ENCODE measurements at regions not wholly inside any gene's neighbourhood (a gene's known extent, or its start where the extent isn't known, plus 50 kb on each side); places are given as distances from the start of the nearest gene placed in this dataset.

DNA sequence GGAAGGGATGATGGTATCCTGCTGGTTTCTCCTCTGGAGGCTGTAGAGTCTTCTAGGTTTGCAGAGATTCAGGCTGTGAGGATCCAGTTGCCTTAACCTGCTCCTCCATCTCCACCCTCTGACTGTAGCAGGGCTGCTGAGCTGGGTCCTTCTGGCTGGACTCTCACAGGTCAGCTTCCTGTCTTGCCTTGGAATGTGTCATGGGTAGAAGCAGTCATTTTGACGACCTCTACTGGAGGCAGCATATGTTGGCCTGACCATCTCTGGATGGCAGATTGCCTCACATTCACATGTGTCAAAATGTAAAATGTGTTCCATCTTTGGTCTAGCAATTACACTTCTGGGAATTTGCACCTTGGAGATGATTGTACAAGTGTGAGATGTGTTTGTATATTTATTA lies 504.4 kb upstream of the EEF2KMT start:
- CTCF ChIA-PET, result no interaction called here

DNA sequence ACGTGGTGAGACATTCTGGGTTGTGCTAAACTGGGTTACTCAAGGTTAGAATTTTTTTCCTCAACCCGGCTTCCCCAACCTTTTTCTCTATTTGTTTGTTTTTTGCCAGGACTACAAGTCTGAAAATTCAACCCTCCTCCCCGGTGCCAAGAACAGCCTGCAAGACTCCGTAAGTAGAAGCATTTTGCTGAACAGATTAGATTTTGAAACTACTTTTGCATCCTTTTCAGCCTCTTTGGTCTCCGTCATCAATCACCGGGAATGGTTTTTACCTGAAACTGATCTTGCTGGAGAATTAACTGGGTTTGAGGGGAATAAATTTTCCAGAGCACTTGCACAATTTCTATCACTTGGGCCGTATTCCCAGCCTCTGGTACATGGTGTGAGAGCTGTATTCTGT lies 501.2 kb upstream of the EEF2KMT start:
- Histone ChIP-seq H3K79me2 (ENCODE audit: low read length) (no peaks in the 10 kb centered on the region), H3K4me1 (ENCODE audit: insufficient read depth, low read length) (no peaks in the 10 kb centered on the region), H3K9me3 (ENCODE audit: low read length) (no peaks in the 10 kb centered on the region), H3K27me3 (ENCODE audit: low read length) (no peaks in the 10 kb centered on the region), H3K27ac (ENCODE audit: low read length) (no peak overlapping the region), H3K9me2 (replicated peaks; ENCODE audit: low read length) (no peaks in the 10 kb centered on the region), H4K20me1 (ENCODE audit: low read length) (no peaks in the 10 kb centered on the region), H3F3A (ENCODE audit: low read length, unreplicated experiment) (no peaks in the 10 kb centered on the region), H3K4me2 (ENCODE audit: low read length) (no peak overlapping the region), H3K9ac (ENCODE audit: low read length) (no peak overlapping the region), H3K4me3 (ENCODE audit: low read length) (no peak overlapping the region), H2AFZ (ENCODE audit: low read length) (no peak overlapping the region), H3K36me3 (ENCODE audit: low read depth, low read length) (no peaks in the 10 kb centered on the region)
- ATAC-seq (no peak), DNase-seq (no peak)
- no TSS peak for BruUV-seq (replicated peaks)
- CTCF ChIA-PET, result no interaction called here
- intact Hi-C loops (cut with micrococcal nuclease), result no loop called here
- POLR2A ChIA-PET (ENCODE audit: unreplicated experiment), result no interaction called here
- TF ChIP-seq, protein P1, sequence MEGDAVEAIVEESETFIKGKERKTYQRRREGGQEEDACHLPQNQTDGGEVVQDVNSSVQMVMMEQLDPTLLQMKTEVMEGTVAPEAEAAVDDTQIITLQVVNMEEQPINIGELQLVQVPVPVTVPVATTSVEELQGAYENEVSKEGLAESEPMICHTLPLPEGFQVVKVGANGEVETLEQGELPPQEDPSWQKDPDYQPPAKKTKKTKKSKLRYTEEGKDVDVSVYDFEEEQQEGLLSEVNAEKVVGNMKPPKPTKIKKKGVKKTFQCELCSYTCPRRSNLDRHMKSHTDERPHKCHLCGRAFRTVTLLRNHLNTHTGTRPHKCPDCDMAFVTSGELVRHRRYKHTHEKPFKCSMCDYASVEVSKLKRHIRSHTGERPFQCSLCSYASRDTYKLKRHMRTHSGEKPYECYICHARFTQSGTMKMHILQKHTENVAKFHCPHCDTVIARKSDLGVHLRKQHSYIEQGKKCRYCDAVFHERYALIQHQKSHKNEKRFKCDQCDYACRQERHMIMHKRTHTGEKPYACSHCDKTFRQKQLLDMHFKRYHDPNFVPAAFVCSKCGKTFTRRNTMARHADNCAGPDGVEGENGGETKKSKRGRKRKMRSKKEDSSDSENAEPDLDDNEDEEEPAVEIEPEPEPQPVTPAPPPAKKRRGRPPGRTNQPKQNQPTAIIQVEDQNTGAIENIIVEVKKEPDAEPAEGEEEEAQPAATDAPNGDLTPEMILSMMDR (conservative IDR thresholded peaks at IDR 0.05; ENCODE audit: low read depth, low read length), result no peak
- TF ChIP-seq EZH2 (IDR thresholded peaks at IDR 0.05; ENCODE audit: low read length, unreplicated experiment) (no peak), EZH2phosphoT487 (IDR thresholded peaks at IDR 0.05; ENCODE audit: borderline replicate concordance, low read length) (no peak)

More for the DNA sequence above, 504.4 kb upstream of the EEF2KMT start:
- DNase-seq (no peak), ATAC-seq (no peak)
- H3K4me2 ChIP-seq (ENCODE audit: low read length), result no peak overlapping the region
- no peak overlapping the region for H3K4me3 ChIP-seq (ENCODE audit: low read length)
- TF ChIP-seq EZH2phosphoT487 (IDR thresholded peaks at IDR 0.05; ENCODE audit: borderline replicate concordance, low read length), result no peak
- TF ChIP-seq EZH2 (IDR thresholded peaks at IDR 0.05; ENCODE audit: low read length, unreplicated experiment), result no peak
- TF ChIP-seq, protein P1 (conservative IDR thresholded peaks at IDR 0.05; ENCODE audit: low read depth, low read length), result no peak
- no peaks in the 10 kb centered on the region for H3F3A ChIP-seq (ENCODE audit: low read length, unreplicated experiment)
- no peaks in the 10 kb centered on the region for H3K9me3 ChIP-seq (ENCODE audit: low read length)
- no peaks in the 10 kb centered on the region for H3K36me3 ChIP-seq (ENCODE audit: low read depth, low read length)
- no peak overlapping the region for H3K27ac ChIP-seq (ENCODE audit: low read length)
- no peak overlapping the region for H3K9ac ChIP-seq (ENCODE audit: low read length)
- H4K20me1 ChIP-seq (ENCODE audit: low read length), result no peaks in the 10 kb centered on the region
- H3K27me3 ChIP-seq (ENCODE audit: low read length), result no peaks in the 10 kb centered on the region
- no peaks in the 10 kb centered on the region for H3K9me2 ChIP-seq (replicated peaks; ENCODE audit: low read length)
- intact Hi-C loops (cut with micrococcal nuclease), result no loop called here
- no peaks in the 10 kb centered on the region for H3K79me2 ChIP-seq (ENCODE audit: low read length)
- H2AFZ ChIP-seq (ENCODE audit: low read length), result no peak overlapping the region
- POLR2A ChIA-PET (ENCODE audit: unreplicated experiment), result no interaction called here
- BruUV-seq (replicated peaks), result no TSS peak
- H3K4me1 ChIP-seq (ENCODE audit: insufficient read depth, low read length), result no peaks in the 10 kb centered on the region

DNA sequence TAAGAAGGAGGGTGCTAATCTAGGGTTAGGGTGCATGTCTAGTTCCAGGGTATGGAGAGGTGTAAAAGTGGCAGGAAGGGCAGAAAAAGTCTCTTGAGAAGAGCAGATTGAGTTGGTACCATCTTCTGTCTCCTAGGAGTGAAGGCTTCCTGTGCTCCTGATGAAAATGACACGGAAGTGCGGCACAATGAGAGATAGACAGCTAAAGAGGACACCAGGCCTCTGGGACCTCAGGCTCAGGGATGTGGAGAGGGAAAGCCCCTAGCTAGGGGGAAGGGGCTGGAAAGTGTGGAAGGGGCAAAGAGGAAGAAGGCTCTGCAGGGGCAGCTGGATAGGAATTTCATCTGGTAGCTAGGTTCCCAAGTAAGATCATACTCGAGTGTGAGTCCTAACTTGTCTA lies 498.3 kb upstream of the EEF2KMT start:
- BruUV-seq (replicated peaks), result no TSS peak
- H3K9me2 ChIP-seq (replicated peaks; ENCODE audit: low read length), result no peaks in the 10 kb centered on the region
- no peak overlapping the region for H3K4me3 ChIP-seq (ENCODE audit: low read length)
- no peaks in the 10 kb centered on the region for H3K36me3 ChIP-seq (ENCODE audit: low read depth, low read length)
- H4K20me1 ChIP-seq (ENCODE audit: low read length), result no peaks in the 10 kb centered on the region
- intact Hi-C loops (cut with micrococcal nuclease), result no loop called here
- no peak overlapping the region for H3K4me2 ChIP-seq (ENCODE audit: low read length)
- H3K79me2 ChIP-seq (ENCODE audit: low read length), result no peaks in the 10 kb centered on the region
- no peak overlapping the region for H3K9ac ChIP-seq (ENCODE audit: low read length)
- no peaks in the 10 kb centered on the region for H3K27me3 ChIP-seq (ENCODE audit: low read length)
- CTCF ChIA-PET, result no interaction called here
- no peak overlapping the region for H2AFZ ChIP-seq (ENCODE audit: low read length)
- H3K9me3 ChIP-seq (ENCODE audit: low read length), result no peaks in the 10 kb centered on the region
- H3K27ac ChIP-seq (ENCODE audit: low read length), result no peak overlapping the region
- TF ChIP-seq EZH2 (IDR thresholded peaks at IDR 0.05; ENCODE audit: low read length, unreplicated experiment), result no peak
- no peak for TF ChIP-seq EZH2phosphoT487 (IDR thresholded peaks at IDR 0.05; ENCODE audit: borderline replicate concordance, low read length)
- TF ChIP-seq, protein P1 (conservative IDR thresholded peaks at IDR 0.05; ENCODE audit: low read depth, low read length), result no peak
- no peak for DNase-seq
- no peaks in the 10 kb centered on the region for H3F3A ChIP-seq (ENCODE audit: low read length, unreplicated experiment)
- POLR2A ChIA-PET (ENCODE audit: unreplicated experiment), result no interaction called here
- ATAC-seq, result no peak
- no peaks in the 10 kb centered on the region for H3K4me1 ChIP-seq (ENCODE audit: insufficient read depth, low read length)
